ENCODE measurements at regions not wholly inside any gene's neighbourhood (a gene's known extent, or its start where the extent isn't known, plus 50 kb on each side); places are given as distances from the start of the nearest gene placed in this dataset.
"Not testable (repeated sequence)": the region's sequence is repeated elsewhere in the genome, so short reads cannot be mapped to it uniquely, and the experiment has no call there.

GRCh38 chr2:111496176-111496575 lies 375.5 kb downstream of the BCL2L11 start:
- not testable (repeated sequence) for DNase-seq (ENCODE audit: low read depth in 2 of 2)

GRCh38 chr2:111496860-111497259 lies 376.1 kb downstream of the BCL2L11 start:
- not testable (repeated sequence) for DNase-seq (ENCODE audit: low read depth in 2 of 2)

GRCh38 chr2:111497270-111497669 lies 376.6 kb downstream of the BCL2L11 start:
- not testable (repeated sequence) for DNase-seq (ENCODE audit: low read depth in 2 of 2)

- DNase-seq (ENCODE audit: low read depth in 2 of 2): not testable (repeated sequence)
These were observed 379.9 kb downstream of the BCL2L11 start for GRCh38 chr2:111500536-111501062.

GRCh38 chr2:111503844-111504570 lies 380.0 kb downstream of the ANAPC1 start:
- DNase-seq (ENCODE audit: low read depth in 2 of 2): not testable (repeated sequence)

GRCh38 chr2:111504571-111504942 lies 379.4 kb downstream of the ANAPC1 start:
- DNase-seq (ENCODE audit: low read depth in 2 of 2): not testable (repeated sequence)

GRCh38 chr2:111505267-111505666 lies 378.7 kb downstream of the ANAPC1 start:
- not testable (repeated sequence) for DNase-seq (ENCODE audit: low read depth in 2 of 2)

GRCh38 chr2:111506936-111507335 lies 377.1 kb downstream of the ANAPC1 start:
- DNase-seq (ENCODE audit: low read depth in 2 of 2): not testable (repeated sequence)

GRCh38 chr2:111509225-111509869 lies 374.6 kb downstream of the ANAPC1 start:
- not testable (repeated sequence) for DNase-seq (ENCODE audit: low read depth in 2 of 2)

GRCh38 chr2:111510384-111510783 lies 373.6 kb downstream of the ANAPC1 start:
- DNase-seq (ENCODE audit: low read depth in 2 of 2): not testable (repeated sequence)

- not testable (repeated sequence) for DNase-seq (ENCODE audit: low read depth in 2 of 2)
These were observed 372.9 kb downstream of the ANAPC1 start for GRCh38 chr2:111511062-111511461.

- DNase-seq (ENCODE audit: low read depth in 2 of 2): not testable (repeated sequence)
These were observed 371.6 kb downstream of the ANAPC1 start for GRCh38 chr2:111512378-111512777.

- not testable (repeated sequence) for DNase-seq (ENCODE audit: low read depth in 2 of 2)
These were observed 369.9 kb downstream of the ANAPC1 start for GRCh38 chr2:111514138-111514537.

GRCh38 chr2:111517050-111517720 lies 366.8 kb downstream of the ANAPC1 start:
- DNase-seq (ENCODE audit: low read depth in 2 of 2): not testable (repeated sequence)

GRCh38 chr2:111517721-111518053 lies 366.3 kb downstream of the ANAPC1 start:
- not testable (repeated sequence) for DNase-seq (ENCODE audit: low read depth in 2 of 2)

- no peak for DNase-seq (ENCODE audit: low read depth in 2 of 2)
These were observed 364.9 kb downstream of the ANAPC1 start for GRCh38 chr2:111519071-111519470.

- DNase-seq (ENCODE audit: low read depth in 2 of 2): no peak
These were observed 361.7 kb downstream of the ANAPC1 start for GRCh38 chr2:111522231-111522768.

- DNase-seq (ENCODE audit: low read depth in 2 of 2): no peak
These were observed 361.0 kb downstream of the ANAPC1 start for GRCh38 chr2:111523009-111523408.

- DNase-seq (ENCODE audit: low read depth in 2 of 2): not testable (repeated sequence)
These were observed 359.0 kb downstream of the ANAPC1 start for GRCh38 chr2:111525026-111525425.

GRCh38 chr2:111526041-111526639 lies 357.9 kb downstream of the ANAPC1 start:
- not testable (repeated sequence) for DNase-seq (ENCODE audit: low read depth in 2 of 2)

- not testable (repeated sequence) for DNase-seq (ENCODE audit: low read depth in 2 of 2)
These were observed 356.1 kb downstream of the ANAPC1 start for GRCh38 chr2:111527707-111528400.
